Duodenal mucosa (tissue), 2 donors: ENCODE measurements at regions not wholly inside any gene's neighbourhood (a gene's known extent, or its start where the extent isn't known, plus 50 kb on each side); places are given as distances from the start of the nearest gene placed in this dataset.

Experiments used
- H3K27ac ChIP-seq: one replicate; pipeline ENCODE4 v1.7.0; 2013; ENCODE audit warnings: low read depth, low read length
- H3K27me3 ChIP-seq, 2 donors: one replicate each; pipeline ENCODE4 v1.7.0; 2013; ENCODE audit warnings: low read length in 2 of 2, control low read depth in 1 of 2; ENCODE audit not compliant: insufficient read depth in 2 of 2, control insufficient read depth in 1 of 2
- H3K36me3 ChIP-seq, 2 donors: one replicate each; pipeline ENCODE4 v1.7.0; 2013; ENCODE audit warnings: low read length in 2 of 2, control low read depth in 1 of 2; ENCODE audit not compliant: insufficient read depth in 2 of 2, control insufficient read depth in 1 of 2
- H3K4me1 ChIP-seq, 2 donors: one replicate each; pipeline ENCODE4 v1.7.0; 2013; ENCODE audit warnings: low read length in 2 of 2, control low read depth in 1 of 2; ENCODE audit not compliant: insufficient read depth in 2 of 2, control insufficient read depth in 1 of 2
- H3K4me3 ChIP-seq, 2 donors: one replicate each; pipeline ENCODE4 v1.7.0; 2013; ENCODE audit warnings: low read length in 2 of 2, low read depth in 1 of 2
- H3K9ac ChIP-seq, 2 donors: one replicate each; pipeline ENCODE4 v1.7.0; 2013; ENCODE audit warnings: low read length in 2 of 2, low read depth in 1 of 2
- H3K9me3 ChIP-seq, 2 donors: one replicate each; pipeline ENCODE4 v1.7.0; 2013; ENCODE audit warnings: low read length in 2 of 2, control low read depth in 1 of 2; ENCODE audit not compliant: control insufficient read depth in 1 of 2

DNA sequence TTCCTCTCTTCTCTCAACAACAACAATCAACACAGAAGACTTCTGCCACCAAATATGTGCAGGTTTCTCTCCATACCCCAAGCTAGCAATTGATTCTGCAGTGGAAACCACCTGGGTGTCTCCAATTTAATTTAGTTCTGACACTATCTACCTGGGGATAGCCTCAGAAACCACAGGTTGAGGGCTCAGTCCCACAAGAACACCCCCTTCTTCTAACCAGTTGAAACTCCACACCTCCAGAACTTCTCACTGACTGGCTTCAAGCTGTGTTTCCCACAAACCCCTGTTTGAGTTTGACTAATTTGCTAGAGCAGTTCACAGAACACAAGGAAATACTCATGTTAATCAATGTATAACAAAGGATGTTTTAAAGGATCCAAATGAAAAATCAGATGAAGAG is 52.5 kb upstream of the SPTLC3 start:
- Histone ChIP-seq H3K27ac (no peak overlapping the region), H3K9ac (no peak overlapping the region), H3K27me3 (no peaks in the 10 kb centered on the region), H3K9me3 (no peaks in the 10 kb centered on the region), H3K4me1 (no peaks in the 10 kb centered on the region), H3K36me3 (no peaks in the 10 kb centered on the region), H3K4me3 (no peak overlapping the region)

GRCh38 chr20:12957968-12958367 is 50.8 kb upstream of the SPTLC3 start:
- H3K9ac ChIP-seq, result no peak overlapping the region
- H3K4me3 ChIP-seq, result no peak overlapping the region
- no peak overlapping the region for H3K27ac ChIP-seq
- no peaks in the 10 kb centered on the region for H3K9me3 ChIP-seq
- no peaks in the 10 kb centered on the region for H3K36me3 ChIP-seq
- H3K4me1 ChIP-seq, result no peaks in the 10 kb centered on the region
- H3K27me3 ChIP-seq, result no peaks in the 10 kb centered on the region
